SK-N-MC (cell line): ENCODE measurements at regions not wholly inside any gene's neighbourhood (a gene's known extent, or its start where the extent isn't known, plus 50 kb on each side); places are given as distances from the start of the nearest gene placed in this dataset.

Experiments
- EZH2 ChIP-seq: fragments of 200-600 bp; sonication (generic); IDR thresholded peaks from one replicate; pipeline ENCODE4 v1.6.1; 2017; ENCODE audit warnings: antibody characterized with exemption
- FOXP2 ChIP-seq: optimal IDR thresholded peaks from 2 replicates; pipeline ENCODE3; 2011; ENCODE audit warnings: mild to moderate bottlenecking, moderate library complexity; ENCODE audit not compliant: insufficient read depth; ENCODE audit errors: extremely low read length, control extremely low read depth
- POLR2AphosphoS5 ChIP-seq: IDR thresholded peaks from 2 replicates; pipeline ENCODE4 v1.6.1; 2012; ENCODE audit warnings: mild to moderate bottlenecking, low read depth, low read length, borderline replicate concordance

DNA sequence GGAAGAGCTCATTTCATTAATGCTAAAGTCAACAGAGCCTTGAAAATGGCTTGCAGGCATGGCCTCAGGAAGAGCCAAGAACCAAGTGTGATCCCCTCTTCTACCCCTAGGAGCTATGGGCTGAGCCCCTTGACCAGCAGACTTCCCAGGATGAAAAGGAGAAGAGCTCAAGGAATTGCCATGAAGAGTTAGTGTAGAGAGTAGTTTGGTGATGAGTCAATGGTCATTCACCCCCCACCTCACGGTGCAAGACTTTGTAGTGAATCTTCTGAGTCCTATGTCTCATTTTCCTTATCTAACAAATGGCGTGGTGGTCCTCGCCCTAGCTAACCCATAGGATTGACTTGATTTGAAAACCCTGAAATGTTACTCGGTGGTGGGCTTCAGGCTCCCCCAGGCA is 422.4 kb upstream of the CADM1 start:
- TF ChIP-seq POLR2AphosphoS5 (no peak), EZH2 (no peak), FOXP2 (no peak)
